8988T (cell line): ENCODE measurements at regions not wholly inside any gene's neighbourhood (a gene's known extent, or its start where the extent isn't known, plus 50 kb on each side); places are given as distances from the start of the nearest gene placed in this dataset.

ENCODE experiments used
- DNase-seq: peaks from one replicate; pipeline ENCODE4 v3.0.0; 2011

DNA sequence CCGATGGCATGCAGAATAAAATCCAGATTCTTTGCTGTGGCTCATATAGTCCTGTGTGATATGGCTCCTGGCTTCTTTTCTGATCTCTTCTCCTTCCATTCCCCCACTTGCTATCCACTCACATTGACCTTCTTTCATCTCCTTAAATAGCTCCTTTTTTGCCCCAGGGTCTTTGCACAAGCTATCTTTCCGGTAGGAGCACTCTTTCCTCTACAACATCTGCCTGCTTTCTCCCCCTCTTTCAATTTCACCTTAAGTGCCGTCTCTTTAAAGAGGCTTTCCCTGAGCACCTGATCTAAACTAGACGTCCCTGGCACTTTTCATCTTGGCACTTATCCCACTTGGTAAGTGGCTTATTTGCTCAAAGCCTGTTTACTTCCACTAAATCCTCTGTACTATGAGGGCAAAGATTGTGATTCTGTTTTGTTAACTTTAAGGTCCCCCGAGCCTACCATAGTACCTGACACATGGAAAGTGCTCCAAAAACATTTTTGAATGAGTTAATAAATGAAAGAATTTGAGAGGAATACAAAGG lies 323.3 kb upstream of the TLE3 start:
- DNase-seq: no peak

DNA sequence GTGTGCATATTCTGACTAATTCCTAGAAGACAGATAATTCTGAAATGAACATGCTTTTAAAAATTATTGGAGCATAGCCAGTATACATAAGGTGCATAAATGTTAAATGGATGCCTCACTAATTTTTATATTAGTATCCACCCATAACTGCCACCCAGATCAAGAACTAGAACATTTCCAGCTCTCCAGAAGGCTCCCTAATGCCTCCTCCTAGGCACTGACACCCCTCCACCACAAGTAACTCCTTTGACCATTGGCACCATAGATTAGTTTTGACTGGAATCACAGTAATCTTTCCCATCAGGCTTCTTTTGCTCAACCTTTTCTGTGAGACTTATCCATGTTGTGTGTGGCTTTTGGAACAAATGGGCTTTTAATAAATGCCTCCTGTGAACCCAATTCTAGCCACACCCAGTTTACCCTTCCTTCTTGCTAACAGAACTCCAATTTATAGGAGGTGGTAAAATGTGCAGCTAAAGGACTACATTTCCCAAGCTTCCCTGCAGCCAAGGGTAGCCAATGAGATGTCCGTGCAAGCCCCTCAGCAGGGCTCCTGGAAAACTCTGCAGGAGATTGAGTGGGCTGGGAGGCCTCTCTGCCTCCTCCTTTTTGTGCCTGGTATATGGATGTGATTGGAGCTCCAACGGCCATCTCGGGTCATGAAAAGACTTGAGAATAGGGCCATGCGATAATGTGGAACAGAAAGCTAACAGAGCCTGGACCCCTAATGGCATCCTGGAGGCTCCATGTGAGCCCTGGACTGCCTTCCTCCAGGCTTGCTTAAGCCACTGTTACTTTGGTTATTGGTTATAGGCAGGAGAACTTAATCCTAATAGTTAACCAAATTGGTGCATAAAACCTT lies 322.6 kb upstream of the TLE3 start:
- no peak for DNase-seq

DNA sequence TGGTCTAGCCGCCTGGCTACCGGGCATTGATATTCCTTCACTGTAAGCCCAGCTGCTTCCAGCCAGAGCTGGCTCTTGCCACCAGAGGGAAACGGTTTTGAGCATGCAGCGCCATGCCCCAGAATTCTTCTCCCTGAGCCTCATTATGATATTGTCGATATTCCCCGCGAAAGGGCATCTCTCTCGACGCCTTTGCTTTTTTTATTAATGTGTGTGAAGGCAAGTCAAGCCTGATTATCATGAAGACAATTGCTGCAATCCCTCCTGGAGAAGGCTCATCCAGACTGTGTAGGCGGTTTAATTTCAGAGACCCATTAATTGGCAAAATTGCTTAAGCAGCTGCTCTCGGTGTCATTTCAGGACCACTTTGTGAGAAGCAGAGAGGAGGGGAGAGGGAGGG lies 321.2 kb upstream of the TLE3 start:
- DNase-seq: no peak

DNA sequence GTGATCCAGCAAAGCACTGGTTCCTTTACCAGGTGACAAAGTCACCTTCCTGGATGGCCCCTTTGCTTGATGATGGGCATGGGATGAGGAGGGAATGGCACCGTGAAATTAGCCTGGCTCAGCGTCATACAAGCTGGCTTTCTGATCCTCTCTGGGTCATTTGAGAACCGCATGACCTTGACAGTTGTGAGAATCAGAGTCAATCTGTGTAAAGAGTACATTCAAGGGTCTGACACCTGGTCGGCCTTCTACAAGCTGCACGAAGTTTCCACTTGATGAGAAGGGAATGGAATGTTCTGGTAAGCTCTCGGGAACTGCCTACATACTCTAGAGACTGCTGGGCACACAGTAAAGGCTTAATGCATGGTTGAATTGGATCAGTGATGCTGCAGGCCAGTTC lies 319.8 kb upstream of the TLE3 start:
- DNase-seq: no peak

DNA sequence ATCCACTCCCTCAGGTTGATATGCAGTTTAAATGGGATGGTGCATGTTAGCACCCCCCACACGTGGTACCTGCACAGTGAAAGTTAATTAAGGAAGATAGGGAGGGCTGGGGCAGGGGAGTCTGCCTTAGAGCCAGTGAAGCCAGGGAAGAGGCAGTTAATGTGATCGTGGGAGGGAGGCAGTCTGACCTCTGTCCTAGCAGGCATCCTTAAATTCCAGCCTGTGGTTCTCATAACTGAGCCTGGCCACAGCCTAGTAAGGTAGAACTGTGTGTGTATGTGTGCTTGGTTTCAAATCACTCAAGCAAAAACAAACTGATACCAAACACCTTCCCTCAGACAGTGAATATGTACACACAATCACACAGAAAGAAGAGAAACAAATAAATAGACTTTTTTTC lies 319.1 kb upstream of the TLE3 start:
- no peak for DNase-seq

DNA sequence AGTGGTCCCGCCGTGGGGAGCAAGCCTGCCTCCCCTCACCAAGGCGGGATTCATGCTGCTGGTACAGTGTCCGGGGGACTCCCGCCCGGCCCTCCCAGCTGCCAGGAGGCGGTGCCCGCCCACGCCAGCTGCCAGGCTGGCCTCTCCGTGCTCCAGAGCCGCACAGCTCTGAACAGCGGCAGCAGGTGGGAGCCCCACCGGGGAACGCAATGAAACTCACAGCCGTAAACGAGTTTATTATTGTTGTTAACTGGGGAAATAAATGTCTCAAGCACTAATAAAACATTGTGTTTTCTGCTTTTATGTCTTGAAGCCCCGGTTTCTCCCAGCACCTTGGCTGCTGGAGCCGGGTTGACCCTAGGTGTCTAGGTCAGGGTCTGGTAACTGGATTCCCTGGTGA lies 317.7 kb upstream of the TLE3 start:
- DNase-seq: no peak

DNA sequence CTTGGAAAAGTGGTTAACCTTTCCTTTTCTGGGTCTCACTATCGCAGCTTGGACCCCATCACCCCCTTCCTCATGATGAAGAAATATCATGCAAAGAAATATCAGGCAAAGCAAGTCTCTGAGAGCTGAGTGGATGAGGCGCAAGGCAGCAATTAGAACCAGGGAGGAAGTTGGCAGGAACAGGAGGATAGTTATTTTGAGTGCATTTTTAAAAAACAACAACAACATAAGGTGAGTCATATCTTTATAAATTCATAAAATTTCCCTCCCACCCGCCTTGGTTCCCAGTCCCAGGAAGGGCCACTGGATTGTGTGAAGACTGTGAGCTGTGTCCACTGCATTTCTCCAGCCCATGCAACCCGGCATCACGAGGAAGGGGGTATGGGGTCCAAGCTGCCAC lies 316.9 kb upstream of the TLE3 start:
- no peak for DNase-seq

DNA sequence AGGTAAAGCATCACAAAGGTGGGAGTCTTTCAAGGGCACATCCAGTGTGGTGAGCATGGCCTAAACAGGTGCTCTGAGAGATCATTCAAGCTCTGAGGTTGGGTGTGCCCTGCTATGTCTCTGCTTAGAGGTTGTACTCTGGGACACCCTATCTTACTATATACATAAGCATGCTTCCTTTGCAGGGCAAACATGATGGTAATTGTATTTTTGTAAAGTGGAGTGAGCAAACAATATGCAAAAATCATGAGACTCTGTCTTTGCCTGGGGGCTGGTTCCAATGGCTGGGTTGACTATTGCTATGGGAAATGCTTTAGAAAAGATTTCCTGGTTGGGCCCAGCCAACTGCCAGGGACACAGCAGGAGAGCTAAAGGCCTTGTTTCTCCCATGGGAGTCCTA lies 315.1 kb upstream of the TLE3 start:
- no peak for DNase-seq

DNA sequence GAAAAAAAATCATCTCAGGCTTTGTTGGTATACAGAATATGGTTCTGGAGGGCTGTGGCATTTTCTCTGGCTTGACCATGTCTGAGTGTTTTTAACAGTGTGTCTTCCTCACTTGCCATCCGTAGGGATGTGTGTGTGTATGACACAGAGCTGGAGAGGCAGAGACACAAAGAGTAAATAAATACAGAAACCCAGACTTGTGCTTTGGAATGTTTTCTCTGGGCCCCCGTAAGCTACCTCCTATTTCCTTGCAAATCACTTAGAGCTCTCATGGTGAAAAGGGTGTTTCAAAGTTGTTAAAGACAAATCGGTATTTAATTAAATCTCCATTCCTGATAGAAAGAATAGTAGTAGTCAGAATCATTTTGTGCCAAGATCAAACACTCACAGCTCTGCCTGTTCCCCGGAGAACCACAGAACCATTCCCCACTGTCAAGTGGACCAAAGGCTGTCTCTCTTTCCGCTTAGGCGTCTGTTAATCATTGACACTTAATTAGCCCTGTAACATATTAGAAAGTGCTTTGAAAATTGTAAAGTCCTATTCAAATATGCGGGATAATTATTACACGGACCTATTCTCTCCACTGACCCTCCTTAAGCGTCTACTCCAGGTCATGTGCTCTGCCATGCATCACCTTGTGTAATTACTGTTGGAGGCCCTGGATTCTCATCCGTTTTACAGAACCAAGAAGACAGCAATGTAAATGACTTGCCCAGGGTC lies 313.6 kb upstream of the TLE3 start:
- no peak for DNase-seq

DNA sequence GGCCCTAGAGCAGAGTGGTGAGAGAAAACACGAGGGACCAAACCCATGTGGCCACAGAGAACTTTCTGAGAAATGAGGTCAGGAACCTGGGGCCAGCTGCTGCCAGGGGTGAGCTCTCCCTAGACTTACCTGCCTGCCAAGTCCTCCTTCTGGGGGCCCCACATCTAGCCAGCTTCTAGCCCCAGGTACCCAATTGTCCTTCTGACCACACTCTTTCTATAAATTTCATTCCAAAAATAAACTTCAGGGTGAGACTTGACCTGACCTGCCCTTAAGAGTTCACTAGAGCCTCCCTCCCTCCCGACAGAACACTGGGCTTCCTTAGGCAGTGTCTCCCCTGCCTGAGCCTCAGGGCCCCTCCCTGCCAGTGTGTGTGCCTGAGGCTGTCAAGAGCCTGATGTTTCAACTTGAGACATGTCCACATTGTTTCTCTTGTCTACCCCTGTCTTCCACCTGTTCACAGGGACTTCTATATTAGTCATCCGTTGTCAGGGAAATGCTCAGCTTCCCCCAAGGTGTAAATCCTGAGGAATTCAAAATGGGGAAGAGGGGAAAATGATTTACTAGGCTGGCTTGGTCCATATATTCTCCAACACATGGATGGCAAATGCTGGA lies 312.8 kb upstream of the TLE3 start:
- no peak for DNase-seq

DNA sequence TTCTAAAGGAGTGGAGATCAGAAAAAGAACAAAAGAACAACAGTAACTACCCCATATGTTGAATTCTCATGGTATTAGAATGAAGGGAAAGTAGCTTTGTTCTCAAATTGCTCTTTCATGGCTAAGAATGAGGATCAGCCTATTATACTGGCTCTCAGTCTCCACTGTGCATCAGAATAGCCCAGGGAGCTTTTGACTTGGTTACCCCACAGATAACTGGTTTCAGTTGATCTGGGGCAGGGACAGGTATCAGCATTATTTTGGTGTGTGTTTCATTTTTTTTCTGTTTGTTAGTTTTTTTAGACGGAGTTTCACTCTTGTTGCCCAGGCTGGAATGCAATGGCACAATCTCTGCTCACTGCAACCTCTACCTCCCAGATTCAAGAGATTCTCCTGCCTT lies 311.7 kb upstream of the TLE3 start:
- no peak for DNase-seq

DNA sequence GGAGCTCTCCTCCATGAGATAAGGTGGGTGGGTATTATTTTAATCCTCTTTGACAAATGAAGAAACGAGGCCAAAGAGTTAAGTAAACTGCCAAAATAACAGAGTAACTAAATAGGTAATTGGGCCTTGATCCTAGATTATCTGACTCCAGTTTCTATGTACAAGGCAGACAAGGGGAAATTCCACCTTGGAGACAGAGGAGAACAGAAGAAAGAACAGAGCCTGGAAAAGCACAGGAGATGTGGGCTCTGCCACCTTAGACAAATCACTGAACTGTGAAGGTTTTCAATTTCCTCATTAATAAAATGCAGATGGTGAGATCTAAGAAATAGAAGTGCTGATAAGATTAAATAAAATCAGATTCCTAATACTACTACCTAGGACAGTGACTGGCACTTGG lies 310.2 kb upstream of the TLE3 start:
- DNase-seq: no peak

DNA sequence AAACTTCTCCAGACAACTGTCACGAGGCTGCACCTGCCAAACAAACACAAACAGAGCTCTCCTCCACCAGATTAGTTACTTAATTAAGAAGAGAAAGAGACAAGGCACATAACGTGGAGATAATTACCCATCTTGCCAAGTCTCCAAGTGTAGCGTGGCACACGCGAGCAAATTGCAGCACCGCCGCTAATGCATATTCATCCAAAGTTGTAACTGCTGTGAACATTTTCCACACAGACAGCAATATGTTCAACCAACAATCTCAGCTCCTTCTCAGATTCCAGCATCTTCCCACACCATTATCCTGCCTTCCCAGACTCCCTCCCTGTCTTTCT lies 309.6 kb upstream of the TLE3 start:
- DNase-seq: no peak

DNA sequence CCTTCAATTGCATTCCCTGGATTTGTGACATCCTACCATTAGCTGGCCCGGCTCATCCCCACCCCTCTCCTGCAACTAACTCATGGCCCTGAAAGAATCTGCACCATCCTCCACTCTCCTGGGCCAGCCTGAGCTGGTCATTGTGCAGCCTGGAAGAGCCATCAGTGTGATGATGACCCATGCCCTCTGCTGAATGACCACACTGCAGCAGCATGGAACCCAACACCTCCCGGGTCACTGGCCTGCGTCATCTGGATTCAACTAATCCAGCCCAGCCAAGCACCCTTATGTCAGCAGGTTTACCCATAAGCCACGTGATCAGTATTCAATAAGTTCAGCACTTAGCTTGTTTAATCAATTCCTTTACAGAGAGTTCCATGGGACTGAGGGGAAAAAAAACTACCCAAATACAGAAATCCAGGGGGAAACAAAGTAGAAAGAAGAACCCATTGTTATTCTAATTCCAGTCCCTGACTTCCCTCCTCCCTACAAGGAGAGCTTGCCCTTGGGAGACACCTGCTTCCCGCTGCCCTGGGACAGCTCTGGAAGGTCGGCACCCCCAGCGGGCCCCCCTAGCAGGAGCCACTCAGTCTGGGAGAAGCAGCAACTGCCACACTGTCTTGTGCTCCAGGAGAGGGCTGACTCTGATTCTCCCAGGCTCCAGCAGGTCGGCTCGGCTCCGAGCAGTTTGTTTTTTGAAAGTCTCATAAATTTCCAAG lies 309.1 kb upstream of the TLE3 start:
- DNase-seq: no peak

DNA sequence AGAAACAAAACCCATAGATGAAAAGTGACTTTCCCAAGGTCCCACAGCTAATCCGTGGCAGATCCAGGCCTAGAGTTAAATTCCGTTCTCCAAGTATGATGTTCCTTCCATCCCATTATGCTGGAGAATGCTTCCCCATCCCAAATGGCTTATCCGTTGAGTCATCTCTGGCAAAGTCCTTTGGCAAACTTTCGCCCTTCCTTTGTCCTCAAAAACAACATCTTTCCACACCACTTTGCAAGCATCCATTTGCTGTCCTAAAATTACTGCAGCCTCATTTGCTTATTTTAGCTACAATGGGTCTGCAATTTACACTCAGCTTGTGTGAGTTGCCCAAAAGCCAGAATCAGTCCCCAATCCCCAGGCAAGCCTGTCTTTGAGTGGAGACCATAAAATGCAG lies 304.0 kb upstream of the TLE3 start:
- DNase-seq: no peak

DNA sequence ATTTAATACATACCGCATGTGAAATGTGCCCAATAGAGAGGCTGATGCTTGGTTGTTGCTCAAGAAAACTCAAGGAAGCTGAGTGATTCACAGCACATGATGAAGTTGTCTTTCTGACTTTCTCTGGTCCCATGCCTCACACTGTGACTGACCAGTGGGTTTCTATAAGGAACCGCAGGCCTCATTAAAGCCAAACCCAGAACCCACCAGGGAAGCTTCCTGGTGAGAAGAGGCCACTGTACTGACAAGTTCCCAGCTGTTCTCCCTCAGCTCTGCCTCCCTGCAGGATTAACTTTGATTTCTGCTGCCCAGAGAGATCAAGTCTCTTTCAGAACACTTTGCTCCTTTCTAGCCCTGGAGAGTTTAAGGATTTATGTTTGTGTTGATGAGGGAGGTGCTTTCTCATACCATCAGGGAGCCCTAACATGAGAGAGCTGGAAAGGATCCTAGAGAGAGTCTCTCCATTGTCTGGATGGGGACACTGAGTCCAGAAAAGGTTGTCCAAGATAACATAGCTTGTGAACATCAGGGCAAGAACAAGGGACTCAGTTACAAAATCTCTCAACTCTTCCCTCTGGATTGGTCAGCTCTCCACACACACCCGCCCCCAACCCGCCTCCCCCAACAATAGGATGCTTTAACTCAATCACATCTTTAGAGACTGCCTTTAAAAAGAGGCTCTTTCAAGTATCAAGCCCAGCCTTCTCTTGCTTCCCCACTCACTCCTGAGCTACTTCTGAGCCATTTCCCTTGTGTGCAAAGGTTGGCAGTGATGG lies 303.2 kb upstream of the TLE3 start:
- DNase-seq: no peak

DNA sequence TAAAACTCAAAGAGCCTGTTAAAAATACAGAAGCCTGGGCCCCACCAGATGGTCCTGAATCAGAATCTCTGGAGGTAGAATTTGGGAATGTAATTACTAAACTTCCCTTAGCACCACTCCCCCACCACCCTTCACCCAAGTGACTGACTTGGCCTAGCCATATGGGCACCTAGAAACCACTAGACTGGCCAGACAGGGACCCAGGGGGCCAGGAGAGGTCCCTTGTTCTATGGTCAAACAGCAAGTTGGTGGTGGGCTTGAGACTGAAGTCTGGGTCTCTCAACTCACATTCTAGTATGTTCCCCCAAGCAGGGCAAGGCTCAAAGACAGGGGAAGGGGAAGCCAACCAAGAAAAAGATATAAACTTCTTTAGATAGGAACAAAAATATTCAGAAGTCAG lies 301.5 kb upstream of the TLE3 start:
- no peak for DNase-seq

DNA sequence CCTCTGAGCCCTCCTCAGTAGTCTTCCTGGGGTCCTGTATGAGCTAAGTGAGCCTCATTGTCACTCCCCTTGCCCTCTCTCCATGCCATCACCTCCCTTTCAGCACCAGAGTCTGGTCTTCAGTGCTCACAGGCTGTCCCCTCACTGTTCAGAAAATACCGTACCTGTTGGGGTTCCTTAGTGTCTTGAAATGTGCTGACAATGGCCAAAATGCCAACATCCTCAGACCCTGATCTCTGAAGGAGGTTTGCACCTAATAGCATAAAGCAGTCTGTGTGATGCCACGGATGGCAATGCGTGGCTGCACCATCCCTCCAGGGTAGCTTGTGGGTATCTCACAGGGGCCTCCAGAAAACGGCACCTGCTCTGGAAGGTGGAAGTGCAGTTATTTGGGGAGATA lies 301.0 kb upstream of the TLE3 start:
- DNase-seq: no peak

DNA sequence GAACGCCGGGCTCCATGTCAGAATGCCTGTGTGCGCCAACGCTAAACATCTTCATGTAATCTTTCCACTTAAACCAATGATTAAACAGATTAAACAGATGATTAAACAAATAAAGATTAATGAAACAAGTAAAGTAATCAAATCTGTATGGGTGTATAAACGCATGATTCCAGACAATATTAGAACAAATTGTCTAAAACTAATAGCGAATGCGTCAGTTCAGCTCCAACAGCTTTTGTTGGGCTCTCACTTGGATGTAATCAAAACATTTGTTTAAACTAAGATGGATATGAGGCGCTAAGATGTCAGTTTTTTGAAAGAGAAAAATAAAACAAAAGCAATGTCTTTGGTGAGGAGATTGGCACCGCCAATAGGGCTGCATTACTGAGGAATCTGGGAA lies 299.1 kb upstream of the TLE3 start:
- no peak for DNase-seq

DNA sequence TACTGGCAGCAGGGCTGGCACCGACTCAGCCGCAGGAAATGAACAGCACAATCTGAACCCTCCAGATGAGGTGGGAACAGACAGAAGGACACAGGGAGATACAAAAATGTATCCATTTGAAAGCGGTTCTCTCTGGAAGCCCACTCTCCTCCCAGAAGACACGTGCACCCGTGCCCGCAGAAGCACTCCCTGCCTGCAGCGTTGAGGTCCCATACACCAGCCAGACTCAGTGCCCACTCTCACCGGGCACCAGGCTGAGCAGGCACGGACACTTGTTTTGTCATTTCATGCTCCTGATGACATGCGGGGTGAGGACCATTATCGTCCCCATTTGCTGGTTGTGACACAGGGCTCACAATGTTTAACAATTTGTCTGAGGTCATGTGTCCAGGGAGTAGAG lies 297.4 kb upstream of the TLE3 start:
- no peak for DNase-seq

DNA sequence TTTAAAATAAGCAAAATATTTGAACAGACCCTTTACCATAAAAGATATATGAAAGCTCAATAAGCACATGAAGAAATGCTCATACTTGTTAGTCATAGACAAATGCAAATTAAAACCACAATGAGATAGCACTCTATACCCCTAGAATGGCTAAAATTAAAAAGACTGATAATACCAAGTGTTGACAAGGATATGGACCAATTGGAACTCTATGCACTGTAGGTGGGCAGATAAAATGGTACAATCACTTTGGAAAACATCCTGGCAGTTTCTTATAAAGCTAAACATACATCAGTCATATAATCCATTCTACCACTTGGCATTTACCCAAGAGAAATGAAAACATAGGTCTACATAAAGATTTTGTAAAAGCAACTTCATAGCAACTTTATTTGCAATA lies 293.0 kb upstream of the TLE3 start:
- DNase-seq: no peak

DNA sequence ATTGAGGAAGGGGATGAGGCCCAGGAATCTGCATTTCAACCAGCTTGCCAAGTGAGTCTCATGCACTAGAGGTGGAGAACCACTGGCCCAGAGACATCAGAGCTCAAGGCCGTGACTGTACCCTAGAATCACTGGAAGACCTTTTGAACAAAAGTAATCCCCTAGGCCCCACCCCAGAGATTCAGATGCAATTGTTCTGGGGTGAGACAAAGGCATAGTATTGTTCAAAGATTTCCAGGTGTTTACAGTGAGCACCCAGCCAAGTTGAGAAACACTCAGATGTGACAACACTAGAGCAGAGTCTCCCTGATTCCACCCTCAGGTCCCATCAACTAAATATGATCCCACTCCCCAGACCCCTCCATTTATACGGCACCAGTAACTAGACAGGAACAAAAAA lies 290.3 kb upstream of the TLE3 start:
- DNase-seq: no peak

DNA sequence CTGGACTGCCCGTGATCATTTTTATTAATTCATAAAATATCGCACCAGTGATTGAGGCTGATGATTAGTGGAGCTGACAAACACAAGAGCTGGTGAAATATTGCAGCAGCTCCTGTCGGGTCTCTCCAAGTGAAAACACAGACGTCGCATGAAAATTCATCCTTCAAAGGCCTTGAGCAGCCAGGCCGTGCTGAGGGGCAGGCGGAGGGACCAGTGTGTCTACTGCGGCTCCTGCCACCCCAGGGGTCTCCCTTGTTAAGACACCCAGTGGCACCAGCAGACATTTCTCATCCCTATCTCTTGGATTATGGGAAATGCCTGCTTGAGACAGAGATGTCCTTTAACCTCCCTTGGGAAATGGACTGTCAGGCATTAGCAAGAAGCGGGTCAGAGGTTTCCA lies 289.4 kb upstream of the TLE3 start:
- no peak for DNase-seq
